B cell (primary cell): ENCODE measurements at regions not wholly inside any gene's neighbourhood (a gene's known extent, or its start where the extent isn't known, plus 50 kb on each side); places are given as distances from the start of the nearest gene placed in this dataset.

Experiments used
- ATAC-seq: fragments of 200-7000 bp; cut with Tn5 transposase; one replicate; pipeline ENCODE4 v1.10.0; 2021; ENCODE audit warnings: low read depth, mild to moderate bottlenecking, moderate number of reproducible peaks, moderate library complexity
- CTCF ChIA-PET: fragments of 350-600 bp; sonication (Branson Sonifier 250); formaldehyde crosslinking; loops from one replicate; lab custom pipeline; 2021; ENCODE audit warnings: antibody characterized with exemption, inconsistent platforms; lab: Charles Lee
- POLR2A ChIA-PET: fragments of 350-600 bp; sonication (Branson Sonifier 250); formaldehyde crosslinking; loops from one replicate; lab custom pipeline; 2021; ENCODE audit warnings: antibody characterized with exemption; lab: Charles Lee
- DNase-seq: peaks from one replicate; pipeline ENCODE4 v3.0.0; 2013
- H2AFZ ChIP-seq: 2 replicates; pipeline ENCODE4 v1.6.1; 2012; ENCODE audit warnings: mild to moderate bottlenecking, low read depth, low read length; ENCODE audit not compliant: insufficient read depth, poor library complexity, severe bottlenecking
- H3K27ac ChIP-seq, 2 donors: 1 replicate in 1 of 2; 2 replicates in 1 of 2; pipeline ENCODE4 v1.5.1; 2012 to 2013; ENCODE audit warnings: low read length in 2 of 2, mild to moderate bottlenecking in 2 of 2, moderate library complexity in 1 of 2
- H3K27me3 ChIP-seq, 4 experiments: fragments of 200-600 bp in 1 of 4; sonication (generic) in 1 of 4; replicated peaks in 1 of 4; 1 replicate in 2 of 4; 2 replicates in 2 of 4; pipeline versions ENCODE4 v1.6.1 to v1.7.0; 2013 to 2016; ENCODE audit warnings: low read length in 3 of 4, mild to moderate bottlenecking in 2 of 4, mixed read lengths in 1 of 4, moderate library complexity in 1 of 4; ENCODE audit not compliant: insufficient read depth in 4 of 4, control insufficient read depth in 3 of 4; ENCODE audit errors: control extremely low read depth in 1 of 4
- H3K36me3 ChIP-seq, 2 experiments: replicated peaks in 1 of 2; 1 replicate in 1 of 2; 2 replicates in 1 of 2; pipeline versions ENCODE4 v1.6.1 to v1.7.1; 2013; ENCODE audit warnings: low read length in 1 of 2; ENCODE audit not compliant: insufficient read depth in 2 of 2, control insufficient read depth in 1 of 2; ENCODE audit errors: control extremely low read depth in 1 of 2, extremely low read depth in 1 of 2
- H3K4me1 ChIP-seq, 2 donors: fragments of 200-600 bp in 1 of 2; sonication (generic) in 1 of 2; 1 replicate in 1 of 2; 2 replicates in 1 of 2; pipeline versions ENCODE4 v1.5.1 to v1.6.1; 2013 to 2017; ENCODE audit warnings: low read length in 2 of 2; ENCODE audit not compliant: control insufficient read depth in 2 of 2, insufficient read depth in 2 of 2
- H3K4me2 ChIP-seq: replicated peaks from 2 replicates; pipeline ENCODE3; 2012; ENCODE audit warnings: mild to moderate bottlenecking, low read depth, low read length; ENCODE audit not compliant: poor library complexity, severe bottlenecking
- H3K4me3 ChIP-seq, 5 experiments: fragments of 200-600 bp in 1 of 5; sonication (generic) in 1 of 5; 1 replicate in 3 of 5; 2 replicates in 2 of 5; pipeline versions ENCODE4 v1.5.1 to v1.7.0; 2011 to 2016; ENCODE audit warnings: low read length in 4 of 5, mild to moderate bottlenecking in 4 of 5, low read depth in 2 of 5, control low read depth in 1 of 5, moderate library complexity in 1 of 5; ENCODE audit not compliant: insufficient read depth in 1 of 5; ENCODE audit errors: control extremely low read depth in 1 of 5, extremely low read depth in 1 of 5
- H3K79me2 ChIP-seq: fragments of 200-600 bp; sonication (generic); one replicate; pipeline ENCODE4 v1.6.0; 2016; ENCODE audit warnings: low read length; ENCODE audit not compliant: control insufficient read depth, insufficient read depth
- H3K9ac ChIP-seq: fragments of 200-600 bp; sonication (generic); 2 replicates; pipeline ENCODE4 v1.6.1; 2017; ENCODE audit warnings: mild to moderate bottlenecking, low read length, moderate library complexity
- H3K9me3 ChIP-seq, 3 donors: one replicate each; pipeline versions ENCODE4 v1.6.1 to v1.7.1; 2013; ENCODE audit warnings: low read length in 2 of 3; ENCODE audit not compliant: control insufficient read depth in 2 of 3, insufficient read depth in 1 of 3; ENCODE audit errors: control extremely low read depth in 1 of 3
- H4K20me1 ChIP-seq: 2 replicates; pipeline ENCODE4 v1.6.0; 2012; ENCODE audit warnings: mild to moderate bottlenecking, low read length; ENCODE audit not compliant: insufficient read depth, control insufficient read depth, poor library complexity, severe bottlenecking
- H3K27ac Mint-ChIP-seq: one replicate; pipeline ENCODE4 v1.8.0; 2021; ENCODE audit warnings: mixed read lengths
- H3K27me3 Mint-ChIP-seq: one replicate; pipeline ENCODE4 v1.8.0; 2021; ENCODE audit warnings: mixed read lengths
- H3K4me1 Mint-ChIP-seq: one replicate; pipeline ENCODE4 v1.8.0; 2021; ENCODE audit warnings: mixed read lengths
- H3K4me3 Mint-ChIP-seq: one replicate; pipeline ENCODE4 v1.8.0; 2021; ENCODE audit warnings: mixed read lengths
- H3K9me3 Mint-ChIP-seq: one replicate; pipeline ENCODE4 v1.8.0; 2022; ENCODE audit warnings: mixed read lengths; ENCODE audit not compliant: insufficient read depth
- CTCF ChIP-seq: fragments of 200-600 bp; IDR thresholded peaks from one replicate; pipeline ENCODE4 v1.8.0; 2022; ENCODE audit warnings: antibody characterized with exemption, mild to moderate bottlenecking
- EZH2 ChIP-seq: IDR thresholded peaks from 2 replicates; pipeline ENCODE4 v1.6.1; 2012; ENCODE audit warnings: borderline replicate concordance, low read depth, mild to moderate bottlenecking, moderate library complexity, low read length; ENCODE audit not compliant: insufficient read depth, poor library complexity, severe bottlenecking
- WGBS: methylation state at CpG from one replicate; pipeline ENCODE4 v1.1.5; 2013; ENCODE audit warnings: missing lambda C conversion rate; ENCODE audit not compliant: insufficient coverage; 5-methylcytosine and 5-hydroxymethylcytosine counted together
- intact Hi-C: fragments of 100-400 bp; cut with micrococcal nuclease; formaldehyde crosslinking; loops from one replicate; pipeline ENCODE4 v1.10.0; 2022

- H2AFZ ChIP-seq, result no peak overlapping the region
- H4K20me1 ChIP-seq, result no peaks in the 10 kb centered on the region
- ATAC-seq (no peak), DNase-seq (no peak)
- no peak overlapping the region for H3K4me3 ChIP-seq
- H3K4me1 Mint-ChIP-seq, result no peaks in the 10 kb centered on the region
- H3K27ac Mint-ChIP-seq, result no peak overlapping the region
- intact Hi-C loops, result no loop called here
- ChIA-PET POLR2A (no interaction called here), CTCF (no interaction called here)
- no peak for TF ChIP-seq EZH2
- no peak for TF ChIP-seq CTCF
- H3K9me3 Mint-ChIP-seq, result no peaks in the 10 kb centered on the region
- H3K79me2 ChIP-seq, result no peaks in the 10 kb centered on the region
- no peaks in the 10 kb centered on the region for H3K9me3 ChIP-seq
- H3K36me3 ChIP-seq, result no peaks in the 10 kb centered on the region
- H3K4me1 ChIP-seq, result no peaks in the 10 kb centered on the region
- WGBS, result 97% methylated on average over 6 of the region's 8 CpGs
- no peak overlapping the region for H3K27ac ChIP-seq
- H3K27me3 ChIP-seq, result no peaks in the 10 kb centered on the region
- no peak overlapping the region for H3K4me2 ChIP-seq
- H3K4me3 Mint-ChIP-seq, result no peak overlapping the region
- peaks cover 3% of the 10 kb centered on the region for H3K27me3 Mint-ChIP-seq
- H3K9ac ChIP-seq, result no peak overlapping the region
Observed at GRCh38 chr3:152621006-152621868, 213.7 kb upstream of the P2RY1 start.

GRCh38 chr3:152621967-152622810 is 212.7 kb upstream of the P2RY1 start:
- H3K9ac ChIP-seq, result no peak overlapping the region
- Mint-ChIP-seq H3K4me3 (no peak overlapping the region), H3K4me1 (no peaks in the 10 kb centered on the region), H3K27ac (no peak overlapping the region), H3K9me3 (no peaks in the 10 kb centered on the region), H3K27me3 (peaks cover 4% of the 10 kb centered on the region)
- no peak overlapping the region for H3K4me2 ChIP-seq
- TF ChIP-seq EZH2, result no peak
- no peak for TF ChIP-seq CTCF
- intact Hi-C loops, result no loop called here
- no peaks in the 10 kb centered on the region for H3K36me3 ChIP-seq
- CTCF ChIA-PET, result no interaction called here
- POLR2A ChIA-PET, result no interaction called here
- no peak overlapping the region for H3K4me3 ChIP-seq
- H3K27me3 ChIP-seq, result no peaks in the 10 kb centered on the region
- H3K9me3 ChIP-seq, result no peaks in the 10 kb centered on the region
- 100% methylated on average over 1 of the region's 4 CpGs for WGBS
- no peak for DNase-seq
- no peaks in the 10 kb centered on the region for H4K20me1 ChIP-seq
- no peak overlapping the region for H2AFZ ChIP-seq
- H3K79me2 ChIP-seq, result no peaks in the 10 kb centered on the region
- no peak overlapping the region for H3K27ac ChIP-seq
- no peak for ATAC-seq
- no peaks in the 10 kb centered on the region for H3K4me1 ChIP-seq
